NCI-H774 (cell line): ENCODE measurements at regions not wholly inside any gene's neighbourhood (a gene's known extent, or its start where the extent isn't known, plus 50 kb on each side); places are given as distances from the start of the nearest gene placed in this dataset.

ENCODE experiments used
- DNase-seq: peaks from one replicate; lab custom pipeline; 2025; lab: John Stamatoyannopoulos, UW

GRCh38 chr13:78862446-78862845 is 203.5 kb upstream of the OBI1 start:
- no peak for DNase-seq

- DNase-seq = no peak
Observed at GRCh38 chr13:78852709-78853108, 193.8 kb upstream of the OBI1 start.

- no peak for DNase-seq
Observed at GRCh38 chr13:78845656-78846365, 186.9 kb upstream of the OBI1 start.

GRCh38 chr13:78844106-78844505 is 185.2 kb upstream of the OBI1 start:
- DNase-seq = no peak

- peak; percentile 36 for DNase-seq
Observed at GRCh38 chr13:78841358-78841963, 182.5 kb upstream of the OBI1 start.

GRCh38 chr13:78836238-78836784 is 177.4 kb upstream of the OBI1 start:
- DNase-seq = no peak

GRCh38 chr13:78832461-78832860 is 173.5 kb upstream of the OBI1 start:
- no peak for DNase-seq

- no peak for DNase-seq
Observed at GRCh38 chr13:78830508-78830907, 171.6 kb upstream of the OBI1 start.

GRCh38 chr13:78829821-78830220 is 170.9 kb upstream of the OBI1 start:
- DNase-seq = no peak

GRCh38 chr13:78827471-78827870 is 168.5 kb upstream of the OBI1 start:
- DNase-seq = no peak

- DNase-seq = no peak
Observed at GRCh38 chr13:78826936-78827335, 168.0 kb upstream of the OBI1 start.

- no peak for DNase-seq
Observed at GRCh38 chr13:78826312-78826711, 167.4 kb upstream of the OBI1 start.

GRCh38 chr13:78820541-78820940 is 161.6 kb upstream of the OBI1 start:
- DNase-seq = no peak

- no peak for DNase-seq
Observed at GRCh38 chr13:78816592-78816991, 157.6 kb upstream of the OBI1 start.

GRCh38 chr13:78816154-78816553 is 157.2 kb upstream of the OBI1 start:
- DNase-seq = no peak

- no peak for DNase-seq
Observed at GRCh38 chr13:78806457-78806856, 147.5 kb upstream of the OBI1 start.

- DNase-seq = no peak
Observed at GRCh38 chr13:78802912-78803311, 144.0 kb upstream of the OBI1 start.

- peak; percentile 0 for DNase-seq
Observed at GRCh38 chr13:78787190-78787589, 128.2 kb upstream of the OBI1 start.

- peak; percentile 3 for DNase-seq
Observed at GRCh38 chr13:78786459-78786858, 127.5 kb upstream of the OBI1 start.

- no peak for DNase-seq
Observed at GRCh38 chr13:78785764-78786163, 126.8 kb upstream of the OBI1 start.

GRCh38 chr13:78784014-78784750 is 125.2 kb upstream of the OBI1 start:
- DNase-seq = no peak

- DNase-seq = no peak
Observed at GRCh38 chr13:78780708-78781107, 121.8 kb upstream of the OBI1 start.

GRCh38 chr13:78779608-78780007 is 120.7 kb upstream of the OBI1 start:
- DNase-seq = no peak
